Large intestine (tissue), 3 donors: ENCODE measurements at regions not wholly inside any gene's neighbourhood (a gene's known extent, or its start where the extent isn't known, plus 50 kb on each side); places are given as distances from the start of the nearest gene placed in this dataset.

Experiments used
- DNase-seq, 2 donors: peaks; one replicate each; pipeline versions ENCODE4 v3.0.0 to v3.0.0-alpha.2; 2013
- H3K27ac ChIP-seq: one replicate; pipeline ENCODE4 v1.5.1; 2013; ENCODE audit warnings: low read length
- H3K27me3 ChIP-seq: 2 replicates; pipeline ENCODE4 v1.6.1; 2013; ENCODE audit warnings: low read length; ENCODE audit not compliant: control insufficient read depth, insufficient read depth
- H3K36me3 ChIP-seq: 2 replicates; pipeline ENCODE4 v1.6.1; 2013; ENCODE audit warnings: low read length; ENCODE audit not compliant: control insufficient read depth, insufficient read depth
- H3K4me1 ChIP-seq: one replicate; pipeline ENCODE4 v1.6.1; 2013; ENCODE audit warnings: low read length; ENCODE audit not compliant: control insufficient read depth, insufficient read depth
- H3K4me3 ChIP-seq: one replicate; pipeline ENCODE4 v1.5.1; 2013; ENCODE audit warnings: low read length
- H3K9me3 ChIP-seq: one replicate; pipeline ENCODE4 v1.6.1; 2013; ENCODE audit warnings: mild to moderate bottlenecking, low read depth, low read length, moderate library complexity; ENCODE audit not compliant: control insufficient read depth
- WGBS: methylation state at CpG from one replicate; pipeline ENCODE4 v1.1.5; 2013; ENCODE audit warnings: low lambda C conversion rate; ENCODE audit not compliant: insufficient coverage; 5-methylcytosine and 5-hydroxymethylcytosine counted together

GRCh38 chr21:16337266-16337665, 607.5 kb downstream of the USP25 start:
- H3K36me3 ChIP-seq = no peaks in the 10 kb centered on the region
- no peaks in the 10 kb centered on the region for H3K9me3 ChIP-seq
- no peak for DNase-seq
- H3K4me1 ChIP-seq = no peaks in the 10 kb centered on the region
- H3K27ac ChIP-seq = no peak overlapping the region
- H3K27me3 ChIP-seq = no peaks in the 10 kb centered on the region
- 100% methylated on average over 2 of the region's 2 CpGs for WGBS
- no peak overlapping the region for H3K4me3 ChIP-seq

GRCh38 chr21:16342932-16343331, 613.1 kb downstream of the USP25 start:
- Histone ChIP-seq H3K36me3 (no peaks in the 10 kb centered on the region), H3K9me3 (no peaks in the 10 kb centered on the region), H3K27ac (no peak overlapping the region), H3K27me3 (no peaks in the 10 kb centered on the region), H3K4me1 (no peaks in the 10 kb centered on the region), H3K4me3 (no peak overlapping the region)
- no peak for DNase-seq
- WGBS = no CpG with 5 or more reads among the region's 1 CpG

- Histone ChIP-seq H3K36me3 (no peaks in the 10 kb centered on the region), H3K27ac (no peak overlapping the region), H3K9me3 (no peaks in the 10 kb centered on the region), H3K4me1 (no peaks in the 10 kb centered on the region), H3K4me3 (no peak overlapping the region), H3K27me3 (no peaks in the 10 kb centered on the region)
- WGBS = no CpG with 5 or more reads among the region's 3 CpGs
- DNase-seq = no peak
Observed at GRCh38 chr21:16343776-16344175, 614.0 kb downstream of the USP25 start.

- H3K4me3 ChIP-seq = no peak overlapping the region
- H3K27me3 ChIP-seq = no peaks in the 10 kb centered on the region
- H3K27ac ChIP-seq = no peak overlapping the region
- DNase-seq = no peak
- H3K36me3 ChIP-seq = no peaks in the 10 kb centered on the region
- no peaks in the 10 kb centered on the region for H3K9me3 ChIP-seq
- no peaks in the 10 kb centered on the region for H3K4me1 ChIP-seq
- 100% methylated on average over 1 of the region's 1 CpG for WGBS
Observed at GRCh38 chr21:16345757-16346156, 616.0 kb downstream of the USP25 start.

- Histone ChIP-seq H3K4me3 (no peak overlapping the region), H3K27me3 (no peaks in the 10 kb centered on the region), H3K27ac (no peak overlapping the region), H3K4me1 (no peaks in the 10 kb centered on the region), H3K9me3 (no peaks in the 10 kb centered on the region), H3K36me3 (no peaks in the 10 kb centered on the region)
- DNase-seq = no peak
Observed at GRCh38 chr21:16347223-16347622, 617.4 kb downstream of the USP25 start.

GRCh38 chr21:16353764-16354163, 624.0 kb downstream of the USP25 start:
- Histone ChIP-seq H3K4me1 (no peaks in the 10 kb centered on the region), H3K4me3 (no peak overlapping the region), H3K36me3 (no peaks in the 10 kb centered on the region), H3K27ac (no peak overlapping the region), H3K9me3 (no peaks in the 10 kb centered on the region), H3K27me3 (no peaks in the 10 kb centered on the region)
- no peak for DNase-seq
- WGBS = no CpG with 5 or more reads among the region's 6 CpGs

GRCh38 chr21:16357994-16358393, 628.2 kb downstream of the USP25 start:
- H3K27ac ChIP-seq = no peak overlapping the region

GRCh38 chr21:16358784-16359183, 629.0 kb downstream of the USP25 start:
- Histone ChIP-seq H3K27me3 (no peaks in the 10 kb centered on the region), H3K9me3 (peaks cover 8% of the 10 kb centered on the region), H3K27ac (no peak overlapping the region), H3K36me3 (no peaks in the 10 kb centered on the region), H3K4me1 (no peaks in the 10 kb centered on the region), H3K4me3 (no peak overlapping the region)
- DNase-seq = no peak
- WGBS = no CpG with 5 or more reads among the region's 2 CpGs

More at GRCh38 chr21:16357994-16358393, 628.2 kb downstream of the USP25 start:
- DNase-seq = no peak
- H3K4me1 ChIP-seq = no peaks in the 10 kb centered on the region
- no peaks in the 10 kb centered on the region for H3K27me3 ChIP-seq
- H3K36me3 ChIP-seq = no peaks in the 10 kb centered on the region
- H3K9me3 ChIP-seq = peaks cover 8% of the 10 kb centered on the region
- no peak overlapping the region for H3K4me3 ChIP-seq

GRCh38 chr21:16363100-16363499, 633.3 kb downstream of the USP25 start:
- no CpG with 5 or more reads among the region's 2 CpGs for WGBS
- no peaks in the 10 kb centered on the region for H3K27me3 ChIP-seq
- no peak overlapping the region for H3K27ac ChIP-seq
- peaks cover 8% of the 10 kb centered on the region for H3K9me3 ChIP-seq
- no peaks in the 10 kb centered on the region for H3K4me1 ChIP-seq
- no peak for DNase-seq
- no peak overlapping the region for H3K4me3 ChIP-seq
- no peaks in the 10 kb centered on the region for H3K36me3 ChIP-seq

GRCh38 chr21:16363518-16363917, 633.7 kb downstream of the USP25 start:
- DNase-seq = no peak

GRCh38 chr21:16366207-16366606, 636.4 kb downstream of the USP25 start:
- no peak overlapping the region for H3K4me3 ChIP-seq
- no peak for DNase-seq
- WGBS = 97% methylated on average over 4 of the region's 4 CpGs
- no peaks in the 10 kb centered on the region for H3K4me1 ChIP-seq
- no peaks in the 10 kb centered on the region for H3K27me3 ChIP-seq
- no peak overlapping the region for H3K27ac ChIP-seq
- no peaks in the 10 kb centered on the region for H3K36me3 ChIP-seq
- no peaks in the 10 kb centered on the region for H3K9me3 ChIP-seq

More at GRCh38 chr21:16363518-16363917, 633.7 kb downstream of the USP25 start:
- Histone ChIP-seq H3K4me1 (no peaks in the 10 kb centered on the region), H3K4me3 (no peak overlapping the region), H3K27me3 (no peaks in the 10 kb centered on the region), H3K9me3 (peaks cover 8% of the 10 kb centered on the region), H3K27ac (no peak overlapping the region), H3K36me3 (no peaks in the 10 kb centered on the region)
- 65% methylated on average over 2 of the region's 3 CpGs for WGBS
